PC-9 (cell line): ENCODE measurements at regions not wholly inside any gene's neighbourhood (a gene's known extent, or its start where the extent isn't known, plus 50 kb on each side); places are given as distances from the start of the nearest gene placed in this dataset.

Source experiments
- BruUV-seq: library from RNA; stranded (reverse); fragments of 400-500 nt; replicated peaks from 2 replicates; lab custom pipeline; 2021; lab: Mats Ljungman, UMichigan
- CTCF ChIA-PET: fragments of 300-600 bp; sonication (Branson Sonifier 250); formaldehyde crosslinking; loops from one replicate; lab custom pipeline; 2022; ENCODE audit warnings: antibody characterized with exemption; lab: Charles Lee
- POLR2A ChIA-PET: fragments of 300-600 bp; sonication (Branson Sonifier 250); formaldehyde crosslinking; loops from one replicate; lab custom pipeline; 2022; ENCODE audit warnings: antibody characterized with exemption; ENCODE audit not compliant: unreplicated experiment; lab: Charles Lee
- DNase-seq, 2 experiments: peaks; one replicate each; pipeline versions ENCODE4 v3.0.0 to v3.0.0-alpha.2; 2015 to 2022; ENCODE audit warnings: mixed read lengths in 1 of 2
- H2AFZ ChIP-seq: fragments of 200-600 bp; sonication (generic); 2 replicates; pipeline ENCODE4 v1.8.1; 2017; ENCODE audit warnings: antibody characterized with exemption
- H3F3A ChIP-seq: fragments of 200-600 bp; sonication (generic); 2 replicates; pipeline ENCODE4 v1.8.1; 2017; ENCODE audit warnings: antibody characterized with exemption, mild to moderate bottlenecking, low read depth; ENCODE audit not compliant: insufficient read depth
- H3K27ac ChIP-seq: fragments of 200-600 bp; sonication (generic); 2 replicates; pipeline ENCODE4 v1.6.1; 2016; ENCODE audit warnings: mixed run types
- H3K27me3 ChIP-seq: fragments of 200-600 bp; sonication (generic); 2 replicates; pipeline ENCODE4 v1.6.1; 2016; ENCODE audit warnings: low read depth, mixed run types; ENCODE audit not compliant: insufficient read depth
- H3K36me3 ChIP-seq: fragments of 200-600 bp; sonication (generic); 2 replicates; pipeline ENCODE4 v1.6.1; 2016; ENCODE audit warnings: low read depth, mixed run types
- H3K4me1 ChIP-seq: fragments of 200-600 bp; sonication (generic); replicated peaks from 2 replicates; pipeline ENCODE4 v1.6.1; 2016; ENCODE audit warnings: mixed run types; ENCODE audit not compliant: insufficient read depth
- H3K4me2 ChIP-seq: fragments of 200-600 bp; sonication (generic); 2 replicates; pipeline ENCODE4 v1.6.1; 2017; ENCODE audit warnings: mixed run types
- H3K4me3 ChIP-seq: fragments of 200-600 bp; sonication (generic); 2 replicates; pipeline ENCODE4 v1.6.1; 2016; ENCODE audit warnings: mixed run types
- H3K79me2 ChIP-seq: fragments of 200-600 bp; sonication (generic); 2 replicates; pipeline ENCODE4 v1.6.1; 2017; ENCODE audit warnings: low read depth, mixed run types
- H3K9me2 ChIP-seq: fragments of 200-600 bp; sonication (generic); 2 replicates; pipeline ENCODE4 v1.8.1; 2017; ENCODE audit warnings: mild to moderate bottlenecking; ENCODE audit not compliant: insufficient read depth
- H3K9me3 ChIP-seq: fragments of 200-600 bp; sonication (generic); 2 replicates; pipeline ENCODE4 v1.8.1; 2016; ENCODE audit warnings: low read depth; ENCODE audit not compliant: insufficient read depth
- H4K20me1 ChIP-seq: fragments of 200-600 bp; sonication (generic); 2 replicates; pipeline ENCODE4 v1.8.1; 2017; ENCODE audit not compliant: insufficient read depth
- EZH2 ChIP-seq: fragments of 200-600 bp; sonication (generic); IDR thresholded peaks from 2 replicates; pipeline ENCODE4 v1.8.0; 2017; ENCODE audit warnings: antibody characterized with exemption, low read depth
- intact Hi-C: fragments of 100-400 bp; cut with micrococcal nuclease; formaldehyde crosslinking; loops from one replicate; pipeline ENCODE4 v1.10.0; 2022; ENCODE audit not compliant: unreplicated experiment
- TF ChIP-seq, protein P1 (sequence below): fragments of 200-600 bp; sonication (generic); conservative IDR thresholded peaks from 2 replicates; pipeline ENCODE4 v1.6.1; 2017; ENCODE audit warnings: mixed run types, antibody characterized with exemption, mild to moderate bottlenecking, moderate library complexity

DNA sequence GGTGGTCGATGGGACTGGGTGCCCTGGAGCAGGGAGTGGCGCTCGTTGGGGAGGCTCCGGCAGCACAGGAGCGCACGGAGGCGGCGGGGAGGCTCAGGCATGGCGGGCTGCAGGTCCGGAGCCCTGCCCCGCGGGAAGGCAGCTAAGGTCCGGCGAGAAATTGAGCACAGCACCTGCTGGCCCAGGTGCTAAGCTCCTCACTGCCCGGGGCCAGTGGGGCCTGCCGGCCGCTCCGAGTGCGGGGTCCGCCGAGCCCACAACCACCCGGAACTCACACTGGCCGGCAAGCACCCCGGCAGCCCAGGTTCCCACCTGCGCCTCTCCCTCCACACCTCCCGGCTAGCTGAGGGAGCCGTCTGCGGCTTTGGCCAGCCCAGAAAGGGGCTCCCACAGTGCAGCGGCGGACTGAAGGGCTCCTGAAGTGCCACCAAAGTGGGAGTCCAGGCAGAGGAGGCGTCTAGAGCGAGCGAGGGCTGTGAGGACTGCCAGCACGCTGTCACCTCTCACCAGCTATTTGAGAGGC, 88.8 kb upstream of the EEF2KMT start:
- BruUV-seq: no TSS peak

DNA sequence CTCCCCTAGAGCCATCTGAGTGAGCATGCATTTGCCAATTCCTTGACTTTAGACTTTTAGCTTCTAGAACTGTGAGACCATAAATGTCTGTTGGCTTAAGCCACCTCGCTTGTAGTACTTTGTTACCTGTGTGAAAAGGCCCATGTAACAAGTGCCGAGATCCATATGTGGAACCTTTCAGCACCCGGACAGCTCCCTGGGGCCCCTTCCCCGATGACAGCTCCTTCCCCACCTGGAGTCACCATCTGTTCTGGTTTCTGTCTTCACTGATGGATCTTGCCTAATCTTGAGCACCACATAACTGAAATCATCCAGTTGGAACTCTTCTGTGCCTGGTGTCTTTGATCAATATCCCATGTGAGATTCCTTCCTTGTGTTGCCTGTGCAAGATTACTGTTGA, 78.9 kb upstream of the EEF2KMT start:
- no peaks in the 10 kb centered on the region for H3K79me2 ChIP-seq
- TF ChIP-seq, protein P1, sequence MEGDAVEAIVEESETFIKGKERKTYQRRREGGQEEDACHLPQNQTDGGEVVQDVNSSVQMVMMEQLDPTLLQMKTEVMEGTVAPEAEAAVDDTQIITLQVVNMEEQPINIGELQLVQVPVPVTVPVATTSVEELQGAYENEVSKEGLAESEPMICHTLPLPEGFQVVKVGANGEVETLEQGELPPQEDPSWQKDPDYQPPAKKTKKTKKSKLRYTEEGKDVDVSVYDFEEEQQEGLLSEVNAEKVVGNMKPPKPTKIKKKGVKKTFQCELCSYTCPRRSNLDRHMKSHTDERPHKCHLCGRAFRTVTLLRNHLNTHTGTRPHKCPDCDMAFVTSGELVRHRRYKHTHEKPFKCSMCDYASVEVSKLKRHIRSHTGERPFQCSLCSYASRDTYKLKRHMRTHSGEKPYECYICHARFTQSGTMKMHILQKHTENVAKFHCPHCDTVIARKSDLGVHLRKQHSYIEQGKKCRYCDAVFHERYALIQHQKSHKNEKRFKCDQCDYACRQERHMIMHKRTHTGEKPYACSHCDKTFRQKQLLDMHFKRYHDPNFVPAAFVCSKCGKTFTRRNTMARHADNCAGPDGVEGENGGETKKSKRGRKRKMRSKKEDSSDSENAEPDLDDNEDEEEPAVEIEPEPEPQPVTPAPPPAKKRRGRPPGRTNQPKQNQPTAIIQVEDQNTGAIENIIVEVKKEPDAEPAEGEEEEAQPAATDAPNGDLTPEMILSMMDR: no peak
- TF ChIP-seq EZH2: no peak
- ChIA-PET POLR2A (no interaction called here), CTCF (no interaction called here)
- H3K27ac ChIP-seq: no peak overlapping the region
- H4K20me1 ChIP-seq: no peaks in the 10 kb centered on the region
- no peaks in the 10 kb centered on the region for H3K36me3 ChIP-seq
- no peak for DNase-seq
- H3K4me2 ChIP-seq: no peak overlapping the region
- no peaks in the 10 kb centered on the region for H3K4me1 ChIP-seq
- no peak overlapping the region for H3K4me3 ChIP-seq
- H3K9me2 ChIP-seq: no peaks in the 10 kb centered on the region
- peaks cover 11% of the 10 kb centered on the region for H3K27me3 ChIP-seq
- intact Hi-C loops: no loop called here
- BruUV-seq: no TSS peak
- H3F3A ChIP-seq: no peaks in the 10 kb centered on the region
- H2AFZ ChIP-seq: no peak overlapping the region
- no peaks in the 10 kb centered on the region for H3K9me3 ChIP-seq

More for the DNA sequence above, 88.8 kb upstream of the EEF2KMT start:
- CTCF ChIA-PET: no interaction called here
- Histone ChIP-seq H3K79me2 (no peaks in the 10 kb centered on the region), H3K9me3 (no peaks in the 10 kb centered on the region), H3K36me3 (no peaks in the 10 kb centered on the region), H2AFZ (no peak overlapping the region), H4K20me1 (no peaks in the 10 kb centered on the region), H3K27me3 (peaks cover 73% of the 10 kb centered on the region), H3F3A (no peaks in the 10 kb centered on the region), H3K4me2 (no peak overlapping the region), H3K4me1 (no peaks in the 10 kb centered on the region), H3K9me2 (no peaks in the 10 kb centered on the region), H3K27ac (no peak overlapping the region), H3K4me3 (no peak overlapping the region)
- DNase-seq: no peak
- POLR2A ChIA-PET: no interaction called here
- no peak for TF ChIP-seq EZH2
- TF ChIP-seq, protein P1: no peak
- intact Hi-C loops: no loop called here

DNA sequence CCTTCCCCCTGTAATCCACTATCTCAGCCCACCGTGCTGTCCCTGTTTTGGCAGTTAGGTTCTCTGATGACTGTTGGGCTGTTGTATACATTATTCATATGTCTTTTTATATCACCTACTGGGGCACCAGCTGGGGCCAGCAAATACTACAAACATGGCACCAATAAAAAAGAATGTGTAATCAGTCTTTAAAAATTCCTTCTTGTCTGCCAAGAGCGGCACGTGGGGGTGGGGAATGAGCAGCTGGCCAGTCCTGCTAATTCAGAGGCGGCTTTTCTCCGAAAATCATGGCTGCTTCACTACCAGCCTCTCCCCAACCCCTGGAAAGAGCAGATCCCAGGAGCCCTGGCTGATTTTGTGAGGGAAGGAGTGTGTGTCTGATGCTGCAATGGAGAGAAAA, 77.7 kb upstream of the EEF2KMT start:
- H3K36me3 ChIP-seq: no peaks in the 10 kb centered on the region
- no peaks in the 10 kb centered on the region for H4K20me1 ChIP-seq
- H2AFZ ChIP-seq: no peak overlapping the region
- H3K9me2 ChIP-seq: no peaks in the 10 kb centered on the region
- no peak for DNase-seq
- no peaks in the 10 kb centered on the region for H3F3A ChIP-seq
- no peaks in the 10 kb centered on the region for H3K9me3 ChIP-seq
- TF ChIP-seq EZH2: no peak
- TF ChIP-seq, protein P1: no peak
- no peak overlapping the region for H3K27ac ChIP-seq
- no peak overlapping the region for H3K4me2 ChIP-seq
- ChIA-PET CTCF (no interaction called here), POLR2A (no interaction called here)
- BruUV-seq: no TSS peak
- H3K27me3 ChIP-seq: peaks cover 20% of the 10 kb centered on the region
- no peaks in the 10 kb centered on the region for H3K4me1 ChIP-seq
- intact Hi-C loops: no loop called here
- no peaks in the 10 kb centered on the region for H3K79me2 ChIP-seq
- no peak overlapping the region for H3K4me3 ChIP-seq
